ENCODE measurements at regions not wholly inside any gene's neighbourhood (a gene's known extent, or its start where the extent isn't known, plus 50 kb on each side); places are given as distances from the start of the nearest gene placed in this dataset.
A peak's percentile ranks its signal among the peaks of the same experiment; 100 is the strongest.

DNA sequence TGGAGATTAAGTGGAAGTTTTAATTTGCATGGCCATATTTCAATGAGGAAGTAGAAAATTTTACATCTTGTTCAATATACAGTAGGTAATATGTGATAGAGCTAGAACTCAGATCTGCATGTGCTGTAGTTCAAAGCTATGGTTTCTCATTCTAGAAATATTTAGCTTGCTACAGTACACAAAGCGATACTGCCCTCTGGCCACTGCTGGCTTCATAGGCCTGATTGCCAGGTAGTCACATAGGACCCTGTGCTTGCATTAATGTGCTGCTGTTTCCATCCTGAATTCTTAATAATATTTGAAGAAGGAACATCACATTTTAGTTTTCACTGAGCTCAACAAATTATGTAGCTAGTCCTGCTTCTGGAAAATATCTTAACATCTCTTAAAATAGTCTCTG lies 87.0 kb downstream of the PLSCR2 start:
- TF ChIP-seq, protein P1, sequence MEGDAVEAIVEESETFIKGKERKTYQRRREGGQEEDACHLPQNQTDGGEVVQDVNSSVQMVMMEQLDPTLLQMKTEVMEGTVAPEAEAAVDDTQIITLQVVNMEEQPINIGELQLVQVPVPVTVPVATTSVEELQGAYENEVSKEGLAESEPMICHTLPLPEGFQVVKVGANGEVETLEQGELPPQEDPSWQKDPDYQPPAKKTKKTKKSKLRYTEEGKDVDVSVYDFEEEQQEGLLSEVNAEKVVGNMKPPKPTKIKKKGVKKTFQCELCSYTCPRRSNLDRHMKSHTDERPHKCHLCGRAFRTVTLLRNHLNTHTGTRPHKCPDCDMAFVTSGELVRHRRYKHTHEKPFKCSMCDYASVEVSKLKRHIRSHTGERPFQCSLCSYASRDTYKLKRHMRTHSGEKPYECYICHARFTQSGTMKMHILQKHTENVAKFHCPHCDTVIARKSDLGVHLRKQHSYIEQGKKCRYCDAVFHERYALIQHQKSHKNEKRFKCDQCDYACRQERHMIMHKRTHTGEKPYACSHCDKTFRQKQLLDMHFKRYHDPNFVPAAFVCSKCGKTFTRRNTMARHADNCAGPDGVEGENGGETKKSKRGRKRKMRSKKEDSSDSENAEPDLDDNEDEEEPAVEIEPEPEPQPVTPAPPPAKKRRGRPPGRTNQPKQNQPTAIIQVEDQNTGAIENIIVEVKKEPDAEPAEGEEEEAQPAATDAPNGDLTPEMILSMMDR (conservative IDR thresholded peaks at IDR 0.05; ENCODE audit: low read depth, low read length), result 0 out of 2 replicates have a peak, but pooled peaks have one; percentile 24
- TF ChIP-seq EZH2 (IDR thresholded peaks at IDR 0.05; ENCODE audit: borderline replicate concordance, low read depth, low read length, poor library complexity, severe bottlenecking), result no peak
- Histone ChIP-seq H3K9me3 (ENCODE audit: low read depth, low read length, poor library complexity, severe bottlenecking) (no peaks in the 10 kb centered on the region), H3K4me3 (ENCODE audit: low read depth, low read length, poor library complexity, severe bottlenecking) (no peak overlapping the region), H3K36me3 (ENCODE audit: insufficient read depth, low read length, poor library complexity, severe bottlenecking) (no peaks in the 10 kb centered on the region), H3K4me1 (ENCODE audit: insufficient read depth, low read length, poor library complexity, severe bottlenecking) (no peaks in the 10 kb centered on the region), H3K27me3 (replicated peaks; ENCODE audit: insufficient read depth, low read depth, low read length, poor library complexity) (no peaks in the 10 kb centered on the region), H3K27ac (ENCODE audit: low read depth, low read length, poor library complexity, severe bottlenecking) (no peak overlapping the region)
- BruUV-seq (replicated peaks), result no TSS peak
- intact Hi-C loops (cut with micrococcal nuclease; ENCODE audit: unreplicated experiment), result no loop called here
- CTCF ChIA-PET, result no interaction called here
- peak; percentile 8 for DNase-seq (ENCODE audit: low spot score)
- POLR2A ChIA-PET (ENCODE audit: low non-redundant PET), result no interaction called here

DNA sequence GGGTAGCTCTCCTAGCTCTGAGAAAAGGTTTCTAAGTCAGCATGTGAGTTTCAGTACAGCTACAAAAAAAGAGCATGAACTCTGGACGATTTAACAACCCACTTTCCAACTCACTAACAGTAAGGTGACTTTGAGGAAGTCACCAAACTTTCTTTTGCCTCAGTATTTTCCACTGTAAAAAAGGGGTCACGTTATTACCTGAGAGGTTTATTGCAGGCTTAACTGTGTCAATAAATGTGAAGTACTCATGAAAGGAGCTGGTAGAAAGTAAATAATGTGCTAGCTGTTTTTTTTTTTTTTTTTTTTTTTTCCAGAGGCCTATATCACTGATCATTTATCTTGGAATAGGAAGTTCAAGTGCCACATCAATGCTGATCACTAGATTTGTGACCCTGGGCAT lies 89.3 kb downstream of the PLSCR2 start:
- CTCF ChIA-PET, result no interaction called here

DNA sequence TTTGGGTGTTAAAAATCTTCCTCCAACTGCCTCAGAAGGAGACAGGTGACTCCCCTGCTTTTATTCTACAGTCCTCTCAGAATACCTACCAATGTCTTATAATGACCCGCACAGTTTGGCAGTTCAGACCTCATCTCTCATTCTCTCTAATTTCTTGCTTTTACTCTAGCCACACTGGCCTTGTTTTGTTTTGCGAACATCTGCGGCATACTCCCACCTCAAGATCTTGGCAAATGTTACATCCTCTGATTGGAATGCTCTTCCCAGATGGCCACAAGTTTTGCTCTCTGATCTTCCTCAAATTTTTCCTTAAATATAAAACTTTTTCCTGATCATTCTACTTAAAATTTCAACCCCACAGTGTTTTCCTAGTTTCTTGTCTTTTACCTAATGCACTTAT lies 94.1 kb downstream of the PLSCR2 start:
- peaks cover 4% of the 10 kb centered on the region for H3K9me3 ChIP-seq (ENCODE audit: low read depth, low read length, poor library complexity, severe bottlenecking)
- intact Hi-C loops (cut with micrococcal nuclease; ENCODE audit: unreplicated experiment), result no loop called here
- BruUV-seq (replicated peaks), result no TSS peak
- CTCF ChIA-PET, result no interaction called here
- no peak overlapping the region for H3K27ac ChIP-seq (ENCODE audit: low read depth, low read length, poor library complexity, severe bottlenecking)
- no peaks in the 10 kb centered on the region for H3K4me1 ChIP-seq (ENCODE audit: insufficient read depth, low read length, poor library complexity, severe bottlenecking)
- no peak for DNase-seq (ENCODE audit: low spot score)
- POLR2A ChIA-PET (ENCODE audit: low non-redundant PET), result no interaction called here
- no peak overlapping the region for H3K4me3 ChIP-seq (ENCODE audit: low read depth, low read length, poor library complexity, severe bottlenecking)
- no peak for TF ChIP-seq EZH2 (IDR thresholded peaks at IDR 0.05; ENCODE audit: borderline replicate concordance, low read depth, low read length, poor library complexity, severe bottlenecking)
- TF ChIP-seq, protein P1 (conservative IDR thresholded peaks at IDR 0.05; ENCODE audit: low read depth, low read length), result no peak
- H3K27me3 ChIP-seq (replicated peaks; ENCODE audit: insufficient read depth, low read depth, low read length, poor library complexity), result no peaks in the 10 kb centered on the region
- no peaks in the 10 kb centered on the region for H3K36me3 ChIP-seq (ENCODE audit: insufficient read depth, low read length, poor library complexity, severe bottlenecking)

More for the DNA sequence above, 89.3 kb downstream of the PLSCR2 start:
- H3K27ac ChIP-seq (ENCODE audit: low read depth, low read length, poor library complexity, severe bottlenecking), result no peak overlapping the region
- DNase-seq (ENCODE audit: low spot score), result no peak
- TF ChIP-seq EZH2 (IDR thresholded peaks at IDR 0.05; ENCODE audit: borderline replicate concordance, low read depth, low read length, poor library complexity, severe bottlenecking), result no peak
- no peaks in the 10 kb centered on the region for H3K4me1 ChIP-seq (ENCODE audit: insufficient read depth, low read length, poor library complexity, severe bottlenecking)
- intact Hi-C loops (cut with micrococcal nuclease; ENCODE audit: unreplicated experiment), result no loop called here
- H3K27me3 ChIP-seq (replicated peaks; ENCODE audit: insufficient read depth, low read depth, low read length, poor library complexity), result no peaks in the 10 kb centered on the region
- POLR2A ChIA-PET (ENCODE audit: low non-redundant PET), result no interaction called here
- no peak overlapping the region for H3K4me3 ChIP-seq (ENCODE audit: low read depth, low read length, poor library complexity, severe bottlenecking)
- no TSS peak for BruUV-seq (replicated peaks)
- no peaks in the 10 kb centered on the region for H3K36me3 ChIP-seq (ENCODE audit: insufficient read depth, low read length, poor library complexity, severe bottlenecking)
- H3K9me3 ChIP-seq (ENCODE audit: low read depth, low read length, poor library complexity, severe bottlenecking), result no peaks in the 10 kb centered on the region

DNA sequence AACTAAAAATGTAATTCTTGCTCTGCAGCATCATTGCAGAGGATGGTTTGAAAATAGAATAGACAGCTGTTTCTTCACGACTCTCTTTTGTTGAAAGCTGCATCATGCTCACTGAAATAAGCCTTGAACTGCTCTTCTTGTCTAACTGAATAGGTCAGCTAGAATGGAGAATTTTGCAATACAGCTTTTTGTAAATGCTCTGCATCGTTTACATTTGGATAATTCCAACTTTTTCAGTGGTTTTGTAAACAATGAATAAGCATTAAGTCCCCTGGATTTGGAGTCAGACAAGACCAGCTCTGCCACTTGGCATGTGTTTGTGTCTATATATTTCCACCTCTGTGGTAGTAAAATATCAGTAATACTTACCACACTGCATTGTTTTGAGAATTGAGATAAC lies 95.2 kb downstream of the PLSCR2 start:
- Histone ChIP-seq H3K27me3 (replicated peaks; ENCODE audit: insufficient read depth, low read depth, low read length, poor library complexity) (no peaks in the 10 kb centered on the region), H3K4me1 (ENCODE audit: insufficient read depth, low read length, poor library complexity, severe bottlenecking) (no peaks in the 10 kb centered on the region), H3K27ac (ENCODE audit: low read depth, low read length, poor library complexity, severe bottlenecking) (no peak overlapping the region), H3K36me3 (ENCODE audit: insufficient read depth, low read length, poor library complexity, severe bottlenecking) (no peaks in the 10 kb centered on the region), H3K9me3 (ENCODE audit: low read depth, low read length, poor library complexity, severe bottlenecking) (peaks cover 4% of the 10 kb centered on the region), H3K4me3 (ENCODE audit: low read depth, low read length, poor library complexity, severe bottlenecking) (no peak overlapping the region)
- ChIA-PET CTCF (no interaction called here), POLR2A (ENCODE audit: low non-redundant PET) (no interaction called here)
- no peak for TF ChIP-seq EZH2 (IDR thresholded peaks at IDR 0.05; ENCODE audit: borderline replicate concordance, low read depth, low read length, poor library complexity, severe bottlenecking)
- TF ChIP-seq, protein P1 (conservative IDR thresholded peaks at IDR 0.05; ENCODE audit: low read depth, low read length), result no peak
- no TSS peak for BruUV-seq (replicated peaks)
- intact Hi-C loops (cut with micrococcal nuclease; ENCODE audit: unreplicated experiment), result no loop called here
- DNase-seq (ENCODE audit: low spot score), result no peak
